CD4-positive, alpha-beta T cell treated with Interleukin-10 for 1 hour (primary cell): ENCODE measurements at regions not wholly inside any gene's neighbourhood (a gene's known extent, or its start where the extent isn't known, plus 50 kb on each side); places are given as distances from the start of the nearest gene placed in this dataset.

Experiments used
- DNase-seq: peaks from one replicate; pipeline ENCODE4 v3.0.0-alpha.2; 2020

DNA sequence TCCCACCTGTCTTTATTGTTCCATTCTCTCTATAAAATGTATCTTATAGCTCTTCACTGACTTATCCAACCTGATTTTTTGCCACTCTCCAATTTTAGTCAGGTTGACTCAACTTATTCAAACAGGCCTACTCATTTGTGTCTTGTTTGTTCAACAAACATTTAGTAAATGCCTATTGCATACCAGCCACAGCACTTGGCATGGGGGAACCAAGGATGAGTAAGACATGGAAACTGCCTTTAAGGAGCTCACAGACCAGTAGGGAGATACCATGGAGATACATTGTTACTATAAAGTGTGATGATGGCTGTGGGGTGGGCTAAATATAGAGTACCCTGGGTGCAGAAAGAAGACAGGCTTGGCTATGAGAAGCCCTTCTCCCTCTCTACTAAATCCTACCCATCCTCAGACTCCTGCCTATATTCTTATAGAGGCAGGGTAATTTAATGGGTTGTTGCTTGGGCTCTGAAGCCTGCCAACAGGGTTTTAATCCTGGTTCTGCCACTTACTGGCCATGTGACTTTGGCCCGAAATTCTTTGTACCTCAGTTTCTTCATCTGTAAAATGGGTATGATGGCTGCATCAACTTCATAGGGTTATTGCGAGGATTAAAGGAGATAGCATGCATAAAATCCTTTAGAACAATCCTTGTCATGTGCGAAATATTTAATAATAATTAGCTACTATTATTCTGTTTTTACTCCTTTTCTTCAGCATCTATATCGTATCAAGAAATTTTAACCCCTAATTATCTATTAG lies 348.5 kb upstream of the UMPS start:
- no peak for DNase-seq

DNA sequence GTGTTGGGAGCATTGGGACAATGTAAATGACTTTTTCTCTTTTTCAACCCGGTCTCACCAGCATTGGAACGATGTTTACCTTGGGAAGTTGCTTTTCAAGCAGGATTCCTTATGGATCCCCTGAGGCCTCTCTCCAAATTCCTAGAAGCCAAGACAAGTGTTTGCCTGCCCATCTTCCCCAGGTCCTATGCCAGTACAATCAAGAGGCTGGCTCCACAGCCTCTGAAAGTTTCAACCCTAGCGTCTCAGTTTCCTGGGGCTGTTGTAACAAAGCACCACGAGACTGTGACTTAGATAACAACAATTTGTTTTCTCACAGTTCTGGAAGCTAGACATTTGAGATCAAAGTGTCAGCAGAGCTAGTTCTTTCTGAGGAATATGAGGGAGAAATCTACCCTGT lies 347.2 kb upstream of the UMPS start:
- no peak for DNase-seq

DNA sequence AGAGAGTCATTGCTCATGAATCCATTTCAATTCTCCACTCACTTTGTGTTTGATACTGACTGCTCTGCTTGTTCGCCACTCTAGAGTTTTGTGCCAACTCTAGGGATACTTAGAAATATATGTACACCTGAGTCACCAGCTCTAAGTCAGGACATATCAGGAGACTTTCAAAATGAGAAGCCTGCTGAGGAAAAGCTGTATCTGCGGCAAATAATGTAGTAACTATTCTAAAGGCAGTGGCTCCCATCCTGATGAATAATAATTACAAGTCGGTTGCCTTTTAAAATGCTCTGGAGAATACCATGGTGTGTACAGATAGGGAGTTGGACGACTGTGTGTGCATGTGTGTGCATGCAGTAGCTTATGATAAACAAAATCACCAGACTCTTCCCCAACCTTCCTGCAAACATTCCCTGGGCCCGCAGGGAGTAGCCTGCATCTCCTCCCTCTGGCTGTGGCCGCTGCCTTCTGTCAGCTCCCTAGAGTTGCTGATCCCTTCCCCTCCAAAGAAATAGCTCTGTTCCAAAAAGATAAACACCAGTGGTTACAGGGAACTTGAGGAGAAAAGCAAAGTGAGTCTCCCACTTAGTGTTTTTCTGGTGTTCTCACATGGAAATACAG lies 346.3 kb upstream of the UMPS start:
- DNase-seq = no peak

DNA sequence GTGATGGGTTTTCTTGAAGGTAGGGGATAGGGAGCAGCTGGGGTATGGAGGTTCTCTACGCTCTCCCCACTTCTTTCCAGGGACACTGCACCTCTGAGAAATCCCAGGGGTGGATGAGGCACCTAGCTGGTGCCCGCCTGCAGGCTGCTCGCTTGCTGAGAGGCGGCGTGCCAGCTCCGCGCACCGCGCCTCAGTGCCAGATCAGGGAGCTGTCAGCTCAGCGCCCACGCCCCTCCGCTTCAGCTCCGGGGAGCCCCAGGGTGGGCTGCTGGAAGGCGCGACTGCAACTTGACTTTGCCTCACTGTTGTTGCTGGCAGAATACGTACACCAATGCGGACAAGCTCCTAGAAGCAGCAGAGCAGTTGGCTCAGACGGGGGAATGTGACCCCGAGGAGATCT lies 345.7 kb upstream of the UMPS start:
- DNase-seq = no peak

DNA sequence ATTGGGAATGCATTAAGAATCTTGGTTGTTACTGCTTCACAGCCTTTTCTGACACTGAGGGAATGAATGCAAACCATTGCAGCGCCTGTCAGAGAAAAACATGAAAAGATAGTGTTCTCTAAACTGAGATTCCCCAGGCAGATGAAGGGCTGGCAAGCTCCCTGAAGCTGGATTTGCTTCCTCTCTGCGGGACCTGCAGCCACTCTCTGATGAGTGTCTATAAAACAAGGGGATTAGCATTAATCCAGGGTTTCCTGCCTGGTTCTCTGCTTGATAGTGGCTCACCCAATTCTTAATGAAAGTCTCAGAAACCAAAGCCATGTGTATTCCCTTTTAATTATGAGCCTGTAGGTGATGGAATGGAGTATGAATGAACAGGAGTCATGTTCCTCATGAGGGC lies 344.3 kb upstream of the UMPS start:
- DNase-seq = no peak

DNA sequence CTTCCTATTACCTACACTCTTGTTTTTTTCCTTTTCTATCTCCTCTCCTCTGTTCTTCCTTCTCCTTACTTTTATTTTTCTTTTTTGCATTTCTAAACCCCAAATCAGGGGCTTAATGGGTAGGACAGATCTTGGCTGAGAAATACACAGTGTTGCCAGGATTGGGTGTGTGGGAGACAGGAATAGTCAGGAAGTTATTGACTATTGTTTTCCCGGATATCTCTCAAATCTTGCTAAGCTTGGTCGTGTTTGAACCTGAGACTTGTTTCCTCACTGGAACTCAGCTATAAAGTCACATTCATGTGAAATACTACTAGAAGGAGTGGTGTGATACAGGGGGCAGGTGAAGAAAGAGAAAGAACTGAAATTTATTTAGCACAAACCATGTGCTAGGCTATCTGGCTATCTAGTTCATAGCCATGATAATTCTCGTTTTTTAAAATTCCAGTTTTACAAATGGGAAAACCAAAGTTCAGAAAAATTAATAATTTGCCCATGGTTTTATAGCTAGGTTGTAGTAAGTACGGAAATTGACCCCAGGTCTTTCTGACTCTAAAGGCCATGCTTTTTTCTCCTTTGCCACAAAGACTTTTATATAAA lies 343.2 kb upstream of the UMPS start:
- no peak for DNase-seq

DNA sequence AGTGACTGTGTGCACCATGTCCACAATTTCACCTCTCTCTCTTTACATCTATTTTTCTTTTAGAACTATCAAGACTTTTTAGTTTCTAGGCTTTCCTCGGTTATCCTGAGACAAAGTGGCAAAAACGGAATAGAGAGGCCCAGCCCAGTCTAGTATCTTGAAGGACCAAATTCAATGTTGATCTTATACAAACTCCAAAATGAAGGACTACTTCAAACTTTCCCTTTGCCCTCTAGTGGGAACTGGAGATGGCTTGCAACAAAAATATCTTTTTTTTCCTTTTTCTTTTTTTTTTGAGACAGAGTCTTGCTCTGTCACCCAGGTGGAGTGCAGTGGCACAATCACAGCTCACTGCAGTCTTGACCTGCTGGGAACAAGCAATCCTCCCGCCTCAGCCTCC lies 338.5 kb upstream of the UMPS start:
- DNase-seq = no peak

DNA sequence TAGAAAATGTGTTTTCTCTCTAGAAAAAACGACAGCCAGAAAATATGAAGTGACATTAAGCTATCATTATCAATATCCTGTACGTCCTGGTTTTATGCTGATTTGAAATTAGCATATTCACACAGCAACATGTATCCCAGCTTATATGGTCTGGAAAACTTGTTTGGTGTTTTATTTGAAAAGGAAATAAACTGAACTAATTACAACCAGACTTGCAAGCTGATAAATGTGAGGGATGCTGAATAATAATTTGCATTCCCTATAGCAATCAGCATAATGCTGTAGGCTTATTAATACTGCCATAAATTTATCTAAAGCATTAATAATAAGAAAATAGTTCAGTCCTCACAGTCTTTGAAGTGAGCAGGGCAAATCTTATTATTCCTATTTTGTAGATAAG lies 336.9 kb upstream of the UMPS start:
- DNase-seq = no peak

DNA sequence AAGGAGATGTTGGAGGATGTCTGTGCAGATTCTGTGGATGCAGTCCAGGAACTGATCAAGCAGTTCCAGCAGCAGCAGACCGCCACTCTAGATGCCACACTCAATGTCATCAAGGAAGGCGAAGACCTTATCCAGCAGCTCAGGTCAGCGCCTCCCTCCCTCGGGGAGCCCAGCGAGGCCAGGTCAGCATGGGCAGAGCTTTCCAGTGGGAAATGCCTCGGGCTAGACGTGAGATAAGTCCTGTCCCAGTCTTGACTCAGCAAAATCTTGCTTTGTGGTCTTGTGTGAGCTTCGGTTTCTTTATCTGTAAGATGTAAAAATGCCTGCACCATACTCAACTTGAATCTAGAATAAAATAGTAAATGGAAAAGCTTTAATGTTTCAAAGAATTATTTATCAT lies 335.1 kb upstream of the UMPS start:
- DNase-seq = no peak

DNA sequence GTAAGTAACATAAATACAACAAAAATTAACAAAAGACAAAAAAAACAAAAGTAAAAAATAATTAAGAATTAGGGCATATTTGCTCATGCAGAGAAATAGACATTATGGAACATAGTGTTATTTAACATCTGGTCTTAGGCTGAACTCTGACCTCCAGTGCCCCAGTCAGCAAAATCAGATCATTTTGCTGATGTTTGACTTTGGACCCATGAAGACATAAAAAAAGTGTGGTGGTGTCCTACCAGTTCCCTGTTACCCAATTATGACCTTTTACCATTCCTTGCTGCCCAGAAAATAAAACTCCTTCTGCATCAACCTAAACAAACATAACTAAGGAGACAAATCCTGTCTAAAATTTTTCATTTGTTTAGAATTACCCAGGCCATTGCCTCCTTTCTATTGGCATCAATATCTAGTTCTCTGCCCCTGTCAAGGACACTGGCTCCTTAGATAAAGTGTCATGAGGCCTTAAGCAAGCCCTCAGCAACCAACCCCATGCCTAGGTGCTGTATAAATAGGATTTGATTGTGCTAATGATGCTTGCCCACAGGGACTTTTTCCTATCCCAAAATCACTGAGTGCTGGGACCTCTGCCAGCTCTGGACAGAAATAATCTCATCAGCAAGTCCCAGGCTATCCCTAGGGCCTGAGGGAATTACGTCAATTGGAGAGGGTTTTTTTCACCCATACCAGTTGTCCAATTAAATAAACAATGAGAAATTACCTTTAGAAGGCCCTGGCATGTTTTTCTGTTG lies 334.5 kb upstream of the UMPS start:
- no peak for DNase-seq

DNA sequence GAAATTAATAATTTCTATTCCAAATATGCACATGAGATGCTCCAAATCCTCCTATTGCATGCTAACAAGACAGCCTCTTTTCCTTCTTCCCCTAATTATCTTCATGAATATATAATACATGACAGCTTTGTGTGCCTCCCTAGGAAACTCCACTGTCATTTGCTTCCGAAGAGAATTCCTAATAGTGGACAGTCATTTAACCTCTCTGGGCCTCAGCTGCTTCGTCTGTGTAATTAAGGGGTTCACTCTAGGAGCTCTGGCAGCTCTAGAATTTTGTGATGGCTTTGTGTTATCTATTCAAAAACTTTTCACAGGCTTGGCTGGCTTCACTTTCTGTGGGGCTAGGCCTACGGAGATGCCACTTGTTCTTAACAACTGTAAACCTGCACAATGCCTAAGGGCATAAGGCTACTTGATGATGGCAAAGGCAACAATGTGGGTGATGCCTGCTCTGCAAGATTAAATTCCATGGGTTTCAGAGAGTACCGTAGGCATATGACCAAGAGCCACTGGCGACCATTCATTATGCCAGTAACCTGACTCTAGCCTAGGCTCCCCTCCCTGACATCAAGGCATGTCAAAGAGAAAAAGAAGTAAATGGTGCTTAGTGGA lies 333.8 kb upstream of the UMPS start:
- DNase-seq = no peak

DNA sequence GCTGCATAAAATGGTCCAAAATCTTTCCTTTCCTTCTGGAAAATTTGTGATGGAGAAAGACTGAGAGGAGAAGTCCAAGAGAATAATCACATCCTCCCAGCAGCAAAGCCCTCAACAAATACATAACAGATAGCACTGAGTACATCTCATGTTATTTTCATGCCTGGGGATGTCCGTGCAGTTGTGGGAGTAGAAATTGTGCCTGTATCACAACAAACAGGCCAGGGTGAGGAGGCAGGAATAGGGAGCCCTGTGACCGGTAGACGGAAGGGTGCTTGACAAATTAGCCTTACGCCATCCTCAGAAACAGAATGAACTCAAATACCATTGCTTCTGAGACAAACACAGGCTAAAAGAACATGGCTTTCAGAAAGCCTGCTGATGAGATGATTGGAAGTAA lies 333.2 kb upstream of the UMPS start:
- no peak for DNase-seq

DNA sequence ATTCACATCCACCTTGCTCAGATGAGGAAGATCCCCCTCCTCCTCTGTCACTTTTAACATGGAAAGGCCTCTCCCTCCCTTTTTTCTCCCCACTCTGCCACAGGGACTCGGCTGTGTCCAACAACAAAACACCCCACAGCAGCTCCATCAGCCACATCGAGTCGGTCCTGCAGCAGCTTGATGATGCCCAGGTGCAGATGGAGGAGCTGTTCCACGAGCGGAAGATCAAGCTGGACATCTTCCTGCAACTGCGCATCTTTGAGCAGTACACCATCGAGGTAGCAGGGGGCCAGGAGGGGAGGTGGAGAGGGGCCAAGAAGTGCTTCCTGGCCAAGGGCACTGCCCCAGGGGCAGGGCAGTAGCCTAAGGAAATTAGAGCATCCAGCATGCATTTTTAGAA lies 331.7 kb upstream of the UMPS start:
- DNase-seq = no peak

DNA sequence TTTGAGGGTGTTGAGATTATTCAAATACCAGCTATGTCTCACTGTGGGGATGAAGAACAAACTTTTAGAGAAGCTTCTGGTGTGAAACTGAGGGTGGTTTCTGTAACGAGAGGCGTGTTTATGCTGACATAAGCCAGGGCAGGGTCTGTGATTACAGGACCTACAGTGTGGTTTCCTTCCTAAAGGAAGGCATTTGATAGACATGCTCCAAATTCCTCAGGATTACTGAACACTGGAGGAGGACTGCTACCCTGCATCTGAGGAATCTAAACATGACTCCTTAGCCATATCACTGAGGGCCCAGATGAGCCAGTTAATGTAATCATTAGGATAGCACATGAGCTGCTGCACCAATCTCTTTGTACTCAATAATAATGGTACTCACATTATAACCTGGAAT lies 328.4 kb upstream of the UMPS start:
- DNase-seq = no peak

DNA sequence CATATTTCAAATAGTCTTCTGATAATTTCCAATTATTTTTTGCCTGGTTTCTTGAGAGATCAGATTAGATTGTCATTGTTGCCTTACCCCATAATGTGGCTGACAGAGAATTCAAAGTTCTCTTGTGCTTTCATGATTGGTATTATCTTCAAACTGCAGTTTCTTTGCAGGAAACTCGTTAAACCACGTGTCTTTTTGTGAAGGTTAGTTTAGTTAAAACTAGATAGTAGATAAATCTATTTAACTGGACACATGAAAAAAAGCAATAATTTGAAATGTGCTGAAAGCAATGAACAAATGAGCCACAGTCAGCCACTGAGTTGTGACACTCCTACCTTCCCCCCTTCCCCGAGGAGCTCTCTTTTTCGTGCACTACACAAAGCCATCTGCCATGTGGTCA lies 327.5 kb upstream of the UMPS start:
- DNase-seq = no peak

DNA sequence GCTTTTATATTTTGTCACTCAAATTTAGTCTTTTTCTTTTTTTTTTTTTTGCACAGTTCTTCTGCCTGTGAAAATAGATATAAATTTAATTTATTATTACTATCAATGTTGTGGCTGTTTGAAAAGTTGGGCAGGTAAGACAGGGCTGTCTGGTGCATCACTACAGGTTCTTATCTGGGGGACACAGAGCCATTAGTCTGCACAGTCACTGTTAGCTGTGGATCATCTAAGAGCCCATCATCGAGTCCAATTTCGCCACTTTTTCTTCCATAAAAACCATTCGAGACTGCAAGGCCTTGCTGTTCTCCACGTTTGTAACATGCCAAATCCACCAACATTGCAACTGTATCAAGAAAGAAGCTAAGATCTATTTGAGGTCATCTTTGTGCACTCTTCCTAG lies 325.6 kb upstream of the UMPS start:
- no peak for DNase-seq

DNA sequence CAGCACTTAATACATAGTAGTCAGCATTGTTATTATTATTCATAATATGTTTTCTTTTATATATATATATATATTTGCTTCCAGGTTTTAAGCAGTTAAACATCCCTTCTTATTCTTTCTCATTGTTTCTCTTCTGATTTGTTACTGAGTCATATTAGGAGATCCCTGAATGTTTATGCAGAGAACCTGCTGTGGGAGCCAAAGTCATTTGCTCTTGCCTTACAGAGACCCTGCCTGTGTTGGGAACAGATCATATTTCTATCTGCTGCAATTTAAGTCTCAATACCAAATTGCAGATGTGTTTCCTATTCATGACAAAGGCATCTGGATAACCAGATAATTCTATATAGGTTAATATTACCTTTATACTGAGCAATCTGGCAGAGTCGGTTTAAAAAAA lies 323.0 kb upstream of the UMPS start:
- no peak for DNase-seq

DNA sequence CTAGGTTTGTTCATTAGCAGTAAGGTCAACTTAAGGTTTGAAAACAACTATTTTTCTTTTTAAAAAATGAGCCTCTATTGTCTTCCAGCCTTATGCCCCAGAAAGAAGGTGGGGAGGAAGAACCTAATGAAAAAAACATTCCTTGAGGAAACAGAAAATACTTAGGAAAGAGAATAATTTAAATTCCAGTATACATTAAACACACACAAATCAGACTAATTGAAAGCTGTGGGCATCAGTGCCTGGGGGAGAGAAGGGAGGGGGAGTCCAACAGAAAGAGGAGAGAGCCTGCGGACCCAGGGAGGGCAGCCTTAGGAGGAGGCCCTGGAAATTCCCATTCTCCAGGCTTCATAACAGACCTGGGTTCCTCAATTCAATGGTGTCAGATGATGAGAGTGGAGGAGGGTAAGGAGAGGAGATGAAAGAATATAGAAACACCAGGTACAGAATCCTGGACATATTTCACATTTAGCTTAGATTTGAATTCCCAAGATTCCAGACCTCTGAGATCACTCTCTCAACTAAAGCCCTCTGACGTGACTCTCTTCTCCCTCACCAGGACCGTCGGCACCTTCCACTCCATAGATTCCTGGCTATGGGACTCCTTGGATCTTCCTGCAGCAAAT lies 320.5 kb upstream of the UMPS start:
- no peak for DNase-seq

DNA sequence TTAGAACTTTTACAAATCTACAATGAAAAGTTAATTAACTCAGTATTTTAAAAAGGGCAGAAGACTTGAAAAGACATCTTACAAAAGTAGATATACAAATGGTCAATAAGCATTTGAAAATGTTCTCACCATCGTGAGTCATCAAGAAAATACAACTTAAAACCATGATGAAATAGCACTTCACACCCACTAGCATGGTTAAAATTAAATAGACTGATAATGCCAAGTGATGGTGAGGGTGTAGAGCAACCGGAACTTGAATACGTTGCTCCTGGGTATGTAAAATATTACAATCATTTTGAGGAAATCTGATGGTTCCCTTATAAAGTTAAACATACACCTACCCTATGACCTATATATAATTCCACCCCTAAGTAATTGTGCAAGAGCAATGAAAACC lies 319.8 kb upstream of the UMPS start:
- no peak for DNase-seq

DNA sequence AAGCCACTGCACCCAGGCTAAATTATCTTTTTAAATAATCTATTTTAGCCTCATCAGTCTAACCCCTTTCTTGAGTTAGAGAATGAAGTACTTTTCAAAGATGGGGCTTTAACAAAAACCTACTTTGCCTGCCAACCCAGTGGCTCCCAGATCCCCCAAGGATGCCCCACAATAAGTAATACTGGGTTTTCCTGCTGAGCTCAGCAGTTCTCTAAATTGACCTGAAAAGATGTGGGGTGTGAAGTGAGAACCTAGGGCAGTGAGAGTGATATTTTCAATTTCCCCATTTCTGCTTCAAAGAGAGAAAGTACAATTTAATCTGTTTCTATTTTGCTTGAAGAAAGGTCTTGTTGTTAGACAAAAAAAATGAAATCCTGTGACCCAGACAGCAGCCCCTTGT lies 318.5 kb upstream of the UMPS start:
- no peak for DNase-seq

DNA sequence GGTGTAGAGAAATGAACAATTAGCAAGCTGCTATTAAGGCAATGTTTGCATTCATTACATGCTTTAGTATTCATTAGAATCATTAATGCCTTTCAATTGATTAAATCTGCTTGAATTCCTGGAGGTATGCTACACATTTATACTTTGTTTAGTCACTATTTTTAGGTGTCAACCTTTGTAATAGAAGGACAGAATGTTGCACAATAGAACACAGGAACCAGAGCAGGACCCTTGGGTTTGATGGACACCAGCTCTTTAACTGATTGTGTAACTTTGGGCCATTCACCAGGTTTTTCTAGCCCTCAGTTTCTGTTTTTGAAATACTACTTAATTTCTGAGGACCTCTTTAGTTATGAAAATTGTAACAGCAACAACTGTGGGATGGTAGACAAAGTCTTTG lies 317.6 kb upstream of the UMPS start:
- no peak for DNase-seq

DNA sequence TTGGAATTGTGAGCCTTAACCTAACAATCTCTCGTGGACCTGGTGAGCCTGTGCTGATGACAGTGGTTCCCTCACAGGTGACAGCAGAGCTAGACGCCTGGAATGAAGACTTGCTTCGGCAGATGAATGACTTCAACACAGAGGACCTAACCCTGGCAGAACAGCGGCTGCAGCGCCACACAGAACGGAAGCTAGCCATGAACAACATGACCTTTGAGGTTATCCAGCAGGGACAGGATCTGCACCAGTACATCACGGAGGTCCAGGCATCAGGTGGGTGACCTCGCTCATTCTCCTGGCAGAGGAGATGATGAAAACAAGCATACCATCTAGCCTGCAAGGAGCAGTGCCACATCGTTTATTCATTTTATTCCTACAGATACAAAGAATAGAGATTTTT lies 316.9 kb upstream of the UMPS start:
- DNase-seq = no peak

DNA sequence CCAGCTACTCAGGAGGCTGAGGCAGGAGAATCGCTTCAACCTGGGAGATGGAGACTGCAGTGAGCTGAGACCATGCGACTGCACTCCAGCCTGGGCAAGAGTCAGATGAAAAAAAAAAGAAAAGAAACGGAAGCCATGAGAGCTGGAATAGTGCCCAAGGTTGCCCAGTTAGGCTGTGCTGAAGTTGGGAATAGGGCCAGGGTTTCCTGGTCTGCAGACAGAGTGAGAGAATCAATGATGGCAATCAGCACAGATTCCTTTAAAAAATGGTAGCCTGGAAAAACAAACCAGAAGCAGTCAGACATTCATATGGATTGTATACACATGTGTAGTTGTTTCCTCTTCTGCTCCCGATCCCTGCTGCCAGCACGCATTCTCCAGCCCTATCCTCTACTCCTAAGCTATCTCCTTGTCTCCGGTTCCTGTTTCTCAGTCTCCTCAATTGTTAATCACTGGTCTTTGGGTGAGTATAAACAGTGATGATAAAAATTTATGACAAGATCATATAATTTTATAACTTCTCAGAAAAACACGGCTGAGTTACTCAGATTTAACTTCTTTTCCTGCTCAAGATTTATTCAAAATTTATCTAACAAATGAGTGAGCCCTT lies 316.2 kb upstream of the UMPS start:
- DNase-seq = no peak
